ENCODE measurements at regions not wholly inside any gene's neighbourhood (a gene's known extent, or its start where the extent isn't known, plus 50 kb on each side); places are given as distances from the start of the nearest gene placed in this dataset.

DNA sequence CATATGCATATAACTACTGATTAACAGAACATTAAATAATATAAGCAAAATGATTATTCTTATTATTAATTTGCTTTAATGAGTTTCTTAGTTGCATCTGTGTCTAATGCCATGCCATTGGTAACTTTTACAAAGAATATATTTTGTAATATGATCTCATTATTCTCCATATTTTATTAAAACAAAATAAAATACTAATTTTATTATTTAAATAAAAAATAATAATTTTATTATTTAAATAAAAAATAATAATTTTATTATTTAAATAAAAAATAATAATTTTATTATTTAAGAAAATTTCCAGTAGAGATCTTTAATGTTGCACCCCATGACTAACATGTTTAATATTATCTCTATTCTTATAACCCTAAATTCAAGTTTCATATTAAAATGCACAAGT is 771.1 kb downstream of the NR2F2 start:
- ChIA-PET POLR2A (ENCODE audit: unreplicated experiment) (no interaction called here), CTCF (no interaction called here)
- H3K36me3 ChIP-seq (ENCODE audit: control insufficient read depth, insufficient read depth, low read length): no peaks in the 10 kb centered on the region
- no peak overlapping the region for H4K8ac ChIP-seq (ENCODE audit: low read depth in 2 of 2, low read length in 2 of 2)
- no peak overlapping the region for H2BK20ac ChIP-seq (ENCODE audit: low read depth, low read length)
- in situ Hi-C loops (cut with MboI; ENCODE audit: low sequenced_read_pairs) (no loop called here), dilution Hi-C loops (cut with HindIII; ENCODE audit: low sequenced_read_pairs, unreplicated experiment) (no loop called here), intact Hi-C loops (cut with micrococcal nuclease) (no loop called here)
- H2BK15ac ChIP-seq (ENCODE audit: low read depth, low read length): no peak overlapping the region
- H3K9ac ChIP-seq (ENCODE audit: low read depth, low read length): no peak overlapping the region
- no peak for DNase-seq
- no peak overlapping the region for H2AK9ac ChIP-seq (replicated peaks; ENCODE audit: low read depth, low read length, poor library complexity)
- H3K4me2 ChIP-seq (ENCODE audit: low read depth, low read length): no peak overlapping the region
- H3K9me1 ChIP-seq (ENCODE audit: insufficient read depth, low read length): no peaks in the 10 kb centered on the region
- H2AK5ac ChIP-seq (ENCODE audit: low read depth, low read length): no peak overlapping the region
- no peak for TF ChIP-seq MAFK (IDR thresholded peaks at IDR 0.05; ENCODE audit: low read depth, low read length)
- H4K91ac ChIP-seq (ENCODE audit: insufficient read depth, low read depth, low read length): no peak overlapping the region
- no TSS peak for BruUV-seq (replicated peaks)
- H3K27me3 ChIP-seq (ENCODE audit: control insufficient read depth, insufficient read depth, low read length): no peaks in the 10 kb centered on the region
- H3K9me3 ChIP-seq (ENCODE audit: control insufficient read depth, insufficient read depth, low read length): peaks cover 5% of the 10 kb centered on the region
- no peaks in the 10 kb centered on the region for H3K4me1 ChIP-seq (ENCODE audit: control insufficient read depth, insufficient read depth, low read length)
- no peak overlapping the region for H3K27ac ChIP-seq (ENCODE audit: insufficient read depth, low read length)
- no peak overlapping the region for H3K14ac ChIP-seq (replicated peaks; ENCODE audit: low read depth, low read length)
- no peak overlapping the region for H2BK5ac ChIP-seq (ENCODE audit: low read depth, low read length, poor library complexity, severe bottlenecking)
- no peak overlapping the region for H3K23ac ChIP-seq (ENCODE audit: low read depth, low read length)
- no peak overlapping the region for H2AFZ ChIP-seq (replicated peaks; ENCODE audit: low read length, poor library complexity)
- ATAC-seq (ENCODE audit: low read depth): no peak
- no peaks in the 10 kb centered on the region for H3K79me1 ChIP-seq (ENCODE audit: low read depth in 1 of 2, low read length in 2 of 2)
- H3K56ac ChIP-seq (ENCODE audit: extremely low read depth, insufficient read depth, low read length): no peak overlapping the region
- no peak overlapping the region for H3K18ac ChIP-seq (ENCODE audit: low read depth, low read length)
- H4K5ac ChIP-seq (ENCODE audit: low read depth, low read length): no peak overlapping the region
- no peaks in the 10 kb centered on the region for H4K20me1 ChIP-seq (ENCODE audit: insufficient read depth, low read length)
- H3K4ac ChIP-seq (ENCODE audit: low read depth, low read length): no peak overlapping the region
- H3K4me3 ChIP-seq (ENCODE audit: insufficient read depth, low read depth, low read length): no peak overlapping the region
- H2BK120ac ChIP-seq (ENCODE audit: low read depth, low read length): no peak overlapping the region

Data from IMR-90 (cell line).